Neuronal stem cell (in vitro differentiated cells): ENCODE measurements at regions not wholly inside any gene's neighbourhood (a gene's known extent, or its start where the extent isn't known, plus 50 kb on each side); places are given as distances from the start of the nearest gene placed in this dataset.

Source experiments
- DNase-seq: peaks from one replicate; pipeline ENCODE4 v3.0.0-alpha.2; 2013; ENCODE audit warnings: low spot score
- H2AFZ ChIP-seq: one replicate; pipeline ENCODE4 v1.6.1; 2013; ENCODE audit warnings: mild to moderate bottlenecking, low read length, inconsistent platforms
- H2AK5ac ChIP-seq: 2 replicates; pipeline ENCODE4 v1.6.1; 2013; ENCODE audit warnings: low read depth, mild to moderate bottlenecking, inconsistent platforms, low read length, moderate library complexity, mixed read lengths
- H2BK120ac ChIP-seq: 2 replicates; pipeline ENCODE4 v1.6.1; 2013; ENCODE audit warnings: low read depth, mild to moderate bottlenecking, inconsistent platforms, low read length, moderate library complexity, mixed read lengths
- H2BK12ac ChIP-seq: one replicate; pipeline ENCODE4 v1.6.1; 2013; ENCODE audit warnings: low read length, inconsistent platforms
- H2BK15ac ChIP-seq: 2 replicates; pipeline ENCODE4 v1.6.1; 2013; ENCODE audit warnings: mild to moderate bottlenecking, low read length, inconsistent platforms, mixed read lengths
- H2BK5ac ChIP-seq: one replicate; pipeline ENCODE4 v1.6.1; 2013; ENCODE audit warnings: inconsistent platforms, mild to moderate bottlenecking, low read length, moderate library complexity
- H3K14ac ChIP-seq: one replicate; pipeline ENCODE4 v1.6.1; 2013; ENCODE audit warnings: low read length, inconsistent platforms
- H3K18ac ChIP-seq: 2 replicates; pipeline ENCODE4 v1.6.1; 2013; ENCODE audit warnings: low read length, inconsistent platforms
- H3K23ac ChIP-seq: 2 replicates; pipeline ENCODE4 v1.6.1; 2013; ENCODE audit warnings: low read depth, mild to moderate bottlenecking, mixed read lengths, low read length, inconsistent platforms; ENCODE audit not compliant: poor library complexity
- H3K27ac ChIP-seq: replicated peaks from 3 replicates; pipeline ENCODE4 v1.5.1; 2013; ENCODE audit warnings: low read length, inconsistent platforms
- H3K27me3 ChIP-seq, 3 experiments: 2 replicates each; pipeline ENCODE4 v1.6.1; 2013; ENCODE audit warnings: low read length in 3 of 3, mild to moderate bottlenecking in 2 of 3, inconsistent platforms in 1 of 3, low read depth in 1 of 3, mixed read lengths in 1 of 3, moderate library complexity in 1 of 3; ENCODE audit not compliant: control insufficient read depth in 3 of 3, insufficient read depth in 3 of 3
- H3K36me3 ChIP-seq, 2 donors: replicated peaks in 1 of 2; 2 replicates each; pipeline ENCODE4 v1.6.1; 2013; ENCODE audit warnings: low read length in 2 of 2; ENCODE audit not compliant: control insufficient read depth in 2 of 2, insufficient read depth in 2 of 2
- H3K4ac ChIP-seq: 2 replicates; pipeline ENCODE4 v1.6.1; 2013; ENCODE audit warnings: inconsistent platforms, mild to moderate bottlenecking, low read length, moderate library complexity
- H3K4me1 ChIP-seq, 2 donors: 1 replicate in 1 of 2; 2 replicates in 1 of 2; pipeline ENCODE4 v1.6.1; 2013; ENCODE audit warnings: low read length in 2 of 2, low read depth in 1 of 2; ENCODE audit not compliant: control insufficient read depth in 2 of 2, insufficient read depth in 1 of 2
- H3K4me2 ChIP-seq: one replicate; pipeline ENCODE4 v1.6.1; 2013; ENCODE audit warnings: mild to moderate bottlenecking, low read length, inconsistent platforms; ENCODE audit not compliant: insufficient read depth, poor library complexity, severe bottlenecking
- H3K4me3 ChIP-seq, 2 donors: 2 replicates each; pipeline ENCODE4 v1.5.1; 2013; ENCODE audit warnings: low read length in 2 of 2, mild to moderate bottlenecking in 2 of 2, inconsistent platforms in 1 of 2, moderate library complexity in 1 of 2
- H3K79me1 ChIP-seq: one replicate; pipeline ENCODE4 v1.6.1; 2013; ENCODE audit warnings: low read depth, mild to moderate bottlenecking, inconsistent platforms, low read length, moderate library complexity
- H3K9ac ChIP-seq: one replicate; pipeline ENCODE4 v1.6.1; 2013; ENCODE audit warnings: mild to moderate bottlenecking, low read depth, low read length, inconsistent platforms; ENCODE audit not compliant: poor library complexity
- H3K9me3 ChIP-seq, 2 donors: replicated peaks in 1 of 2; 2 replicates each; pipeline versions ENCODE3 to v1.6.1; 2013; ENCODE audit warnings: low read length in 2 of 2, mild to moderate bottlenecking in 2 of 2, inconsistent platforms in 1 of 2, low read depth in 1 of 2, mixed read lengths in 1 of 2, moderate library complexity in 1 of 2; ENCODE audit not compliant: control insufficient read depth in 2 of 2, insufficient read depth in 1 of 2
- H4K8ac ChIP-seq: one replicate; pipeline ENCODE4 v1.6.1; 2013; ENCODE audit warnings: low read depth, mild to moderate bottlenecking, inconsistent platforms, low read length, moderate library complexity
- H4K91ac ChIP-seq: one replicate; pipeline ENCODE4 v1.6.1; 2013; ENCODE audit warnings: low read length, low read depth, mild to moderate bottlenecking, inconsistent platforms; ENCODE audit not compliant: poor library complexity
- WGBS, 2 donors: extraction: QIAGEN DNeasy Blood & Tissue Kit; methylation state at CpG; one replicate each; pipeline ENCODE4 v1.1.7; 2013; ENCODE audit warnings: missing lambda C conversion rate in 2 of 2, mixed read lengths in 1 of 2; ENCODE audit not compliant: insufficient read length in 2 of 2, insufficient replicate concordance in 1 of 2; ENCODE audit errors: extremely low coverage in 2 of 2; 5-methylcytosine and 5-hydroxymethylcytosine counted together

- H2BK15ac ChIP-seq, result no peak overlapping the region
- no peak overlapping the region for H3K4me3 ChIP-seq
- H3K14ac ChIP-seq, result no peak overlapping the region
- no peaks in the 10 kb centered on the region for H3K36me3 ChIP-seq
- no peak overlapping the region for H2BK12ac ChIP-seq
- no CpG with 5 or more reads among the region's 4 CpGs for WGBS, 2 donors
- H3K9ac ChIP-seq, result no peak overlapping the region
- H4K91ac ChIP-seq, result no peak overlapping the region
- H2BK5ac ChIP-seq, result no peak overlapping the region
- no peak overlapping the region for H3K27ac ChIP-seq
- peaks cover 0 to 9% of the 10 kb centered on the region in 2 donors for H3K4me1 ChIP-seq
- no peaks in the 10 kb centered on the region for H3K9me3 ChIP-seq
- no peaks in the 10 kb centered on the region for H3K79me1 ChIP-seq
- no peak overlapping the region for H3K23ac ChIP-seq
- no peak overlapping the region for H2BK120ac ChIP-seq
- no peak overlapping the region for H2AFZ ChIP-seq
- H4K8ac ChIP-seq, result no peak overlapping the region
- no peak for DNase-seq
- H3K4ac ChIP-seq, result no peak overlapping the region
- H3K18ac ChIP-seq, result no peak overlapping the region
- H2AK5ac ChIP-seq, result no peak overlapping the region
- H3K4me2 ChIP-seq, result no peak overlapping the region
- H3K27me3 ChIP-seq, result no peaks in the 10 kb centered on the region
Measured at GRCh38 chr1:184267747-184268146, 119.1 kb upstream of the C1orf21 start.

- Histone ChIP-seq H2BK120ac (no peak overlapping the region), H3K4me2 (no peak overlapping the region), H2BK5ac (no peak overlapping the region), H3K36me3 (no peaks in the 10 kb centered on the region), H2AFZ (no peak overlapping the region), H2AK5ac (no peak overlapping the region), H3K27me3 (no peaks in the 10 kb centered on the region), H3K9ac (no peak overlapping the region), H2BK12ac (no peak overlapping the region), H3K23ac (no peak overlapping the region), H4K91ac (no peak overlapping the region), H3K27ac (peak overlapping the region; percentile 4), H3K14ac (no peak overlapping the region), H2BK15ac (no peak overlapping the region), H3K18ac (no peak overlapping the region), H3K9me3 (no peaks in the 10 kb centered on the region), H3K4me1 (peaks cover 0 to 9% of the 10 kb centered on the region in 2 donors), H3K4me3 (no peak overlapping the region), H3K79me1 (no peaks in the 10 kb centered on the region), H3K4ac (no peak overlapping the region), H4K8ac (no peak overlapping the region)
- WGBS, 2 donors, result no CpG with 5 or more reads among the region's 3 CpGs
- no peak for DNase-seq
Measured at GRCh38 chr1:184270556-184270955, 116.3 kb upstream of the C1orf21 start.

- Histone ChIP-seq H2AFZ (no peak overlapping the region), H3K23ac (no peak overlapping the region), H2AK5ac (no peak overlapping the region), H3K9me3 (peaks cover 0 to 1% of the 10 kb centered on the region in 2 donors), H3K4me2 (no peak overlapping the region), H3K4me3 (no peak overlapping the region), H3K14ac (no peak overlapping the region), H3K18ac (no peak overlapping the region), H3K9ac (no peak overlapping the region), H3K79me1 (no peaks in the 10 kb centered on the region), H3K27ac (no peak overlapping the region), H2BK120ac (no peak overlapping the region), H2BK5ac (no peak overlapping the region), H3K4me1 (peaks cover 0 to 9% of the 10 kb centered on the region in 2 donors), H4K8ac (no peak overlapping the region), H2BK12ac (no peak overlapping the region), H3K36me3 (no peaks in the 10 kb centered on the region), H2BK15ac (no peak overlapping the region), H3K4ac (no peak overlapping the region), H3K27me3 (no peaks in the 10 kb centered on the region), H4K91ac (no peak overlapping the region)
- no peak for DNase-seq
- no CpG with 5 or more reads among the region's 5 CpGs for WGBS, 2 donors
Measured at GRCh38 chr1:184272175-184272866, 114.5 kb upstream of the C1orf21 start.

GRCh38 chr1:184276416-184276815 is 110.4 kb upstream of the C1orf21 start:
- H3K27ac ChIP-seq, result no peak overlapping the region
- H3K4me1 ChIP-seq, result peaks cover 0 to 4% of the 10 kb centered on the region in 2 donors
- H2BK120ac ChIP-seq, result no peak overlapping the region
- no peaks in the 10 kb centered on the region for H3K79me1 ChIP-seq
- no peak overlapping the region for H3K23ac ChIP-seq
- H3K27me3 ChIP-seq, result no peaks in the 10 kb centered on the region
- no peak for DNase-seq
- no peak overlapping the region for H3K9ac ChIP-seq
- no peaks in the 10 kb centered on the region for H3K36me3 ChIP-seq
- WGBS, 2 donors, result no CpG with 5 or more reads among the region's 3 CpGs
- no peak overlapping the region for H3K14ac ChIP-seq
- no peak overlapping the region for H2BK12ac ChIP-seq
- H3K9me3 ChIP-seq, result peaks cover 0 to 1% of the 10 kb centered on the region in 2 donors
- H4K8ac ChIP-seq, result no peak overlapping the region
- H3K4ac ChIP-seq, result no peak overlapping the region
- H3K4me3 ChIP-seq, result no peak overlapping the region
- no peak overlapping the region for H2BK5ac ChIP-seq
- no peak overlapping the region for H3K4me2 ChIP-seq
- no peak overlapping the region for H2BK15ac ChIP-seq
- H2AK5ac ChIP-seq, result no peak overlapping the region
- no peak overlapping the region for H4K91ac ChIP-seq
- no peak overlapping the region for H3K18ac ChIP-seq
- H2AFZ ChIP-seq, result no peak overlapping the region
